Left cardiac atrium (tissue), 4 donors: ENCODE measurements at regions not wholly inside any gene's neighbourhood (a gene's known extent, or its start where the extent isn't known, plus 50 kb on each side); places are given as distances from the start of the nearest gene placed in this dataset.
"Not testable (repeated sequence)": the region's sequence is repeated elsewhere in the genome, so short reads cannot be mapped to it uniquely, and the experiment has no call there.

Experiments used
- ATAC-seq, 2 donors: fragments of 200-7000 bp; cut with Tn5 transposase; one replicate each; pipeline ENCODE4 v1.9.1; 2020; ENCODE audit warnings: mild to moderate bottlenecking in 2 of 2, moderate library complexity in 2 of 2
- DNase-seq: peaks from one replicate; pipeline ENCODE4 v3.0.0-alpha.2; 2020
- intact Hi-C, 2 donors: fragments of 100-400 bp; cut with DNase I; formaldehyde crosslinking; loops; one replicate each; pipeline versions ENCODE4 v1.14.1 to v1.15.1; 2022 to 2023
- donor health status: DM: no; HTN: yes; CAD: no.
- donor health status: DM: no; HTN: yes; CAD: no; lungs with severe emphysema.
- donor health status: DM: yes; HTN: yes; CAD: no.
- donor health status: Dilated cardiomyopathy.

DNA sequence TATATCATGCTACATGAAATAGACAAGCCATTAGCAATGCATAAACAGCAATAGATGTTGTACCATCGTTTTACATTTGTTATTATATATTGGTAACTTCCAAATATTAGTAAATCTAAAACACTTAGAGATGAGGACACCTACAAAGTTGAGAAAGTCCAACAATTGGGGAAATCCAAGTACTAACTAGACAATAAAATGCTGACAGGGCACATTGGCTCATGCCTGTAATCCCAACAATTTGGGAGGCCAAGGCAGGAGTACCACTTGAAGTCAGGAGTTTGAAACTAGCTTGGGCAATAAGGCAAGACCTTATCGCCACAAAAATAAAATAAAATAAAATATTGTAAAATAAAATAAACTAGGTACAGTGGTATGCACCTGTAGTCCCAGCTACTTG, 1023.1 kb downstream of the SUCLG1 start:
- ATAC-seq (no peak), DNase-seq (no peak)
- intact Hi-C loops = no loop called here

DNA sequence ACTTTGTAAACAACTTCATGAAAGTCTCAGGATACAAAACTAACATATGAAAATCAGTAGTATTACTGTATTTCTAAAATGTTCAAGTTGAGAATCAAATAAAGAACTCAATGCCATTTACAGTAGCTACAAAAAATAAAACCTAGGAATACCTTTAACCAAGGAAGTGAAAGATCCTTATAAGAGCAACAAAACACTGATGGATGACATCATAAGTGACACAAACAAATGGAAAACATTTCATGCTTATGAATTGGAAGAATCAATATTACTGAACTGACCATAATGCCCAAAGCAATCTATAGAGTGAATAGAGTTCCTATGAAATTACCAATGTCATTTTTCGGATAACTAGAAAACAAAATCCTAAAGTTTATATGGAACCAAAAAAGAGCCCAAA, 1038.1 kb downstream of the SUCLG1 start:
- intact Hi-C loops = no loop called here
- ATAC-seq (no peak), DNase-seq (no peak)

DNA sequence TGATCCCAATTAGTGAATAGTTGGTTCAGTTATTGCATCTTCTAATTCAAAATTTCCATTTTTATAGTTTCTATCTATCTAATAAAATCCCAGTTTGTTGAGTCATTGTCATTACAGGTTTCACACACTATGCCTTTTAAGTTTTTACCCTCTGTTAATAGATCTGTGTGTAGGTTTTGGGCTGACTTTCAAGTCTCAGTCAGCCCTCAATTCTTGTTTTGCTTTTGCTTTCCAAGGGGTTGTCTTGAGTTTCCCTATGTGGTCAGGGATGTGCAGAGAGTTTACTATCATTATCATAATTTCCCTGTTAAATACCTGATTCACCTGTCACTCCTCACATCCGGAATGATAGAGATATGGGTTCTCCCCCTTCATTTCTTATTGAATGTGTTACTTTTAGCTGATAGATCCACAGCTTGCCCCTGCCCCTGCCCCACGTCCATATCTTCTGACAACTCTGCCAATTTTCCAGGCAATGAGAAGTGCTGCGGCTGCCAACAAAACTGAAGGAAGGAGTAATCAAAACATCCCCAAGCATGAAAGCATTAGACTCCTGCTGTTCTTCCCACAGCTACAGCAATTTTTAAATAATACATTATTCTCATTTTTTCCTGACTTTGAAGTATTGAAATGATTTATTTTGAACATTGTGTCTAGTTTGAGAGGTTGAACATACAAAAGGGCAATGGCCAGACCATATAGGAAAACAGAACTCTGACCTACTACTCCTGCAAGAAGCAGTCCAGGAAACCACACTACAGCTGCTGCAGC, 1064.8 kb downstream of the SUCLG1 start:
- DNase-seq (no peak), ATAC-seq (no peak)
- intact Hi-C loops = no loop called here

DNA sequence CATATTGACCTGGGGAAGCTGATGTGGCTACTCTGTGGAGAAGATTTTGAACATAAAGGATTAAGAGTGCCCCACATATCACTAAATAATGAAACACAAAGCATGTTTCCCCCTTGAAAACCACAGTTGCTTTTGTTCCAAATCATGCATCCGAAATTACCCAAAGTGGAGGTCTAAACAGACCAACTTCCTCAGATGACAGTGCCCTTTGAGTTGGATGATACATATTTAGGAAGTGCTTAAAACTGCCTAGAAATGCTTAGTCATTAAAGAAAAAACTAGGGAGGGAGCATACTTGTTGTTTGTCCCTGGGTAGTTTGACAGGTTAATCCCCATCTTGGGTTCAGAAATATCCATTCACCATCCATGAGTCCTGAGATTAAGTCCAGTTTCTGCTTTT, 1070.3 kb downstream of the SUCLG1 start:
- ATAC-seq = no peak

DNA sequence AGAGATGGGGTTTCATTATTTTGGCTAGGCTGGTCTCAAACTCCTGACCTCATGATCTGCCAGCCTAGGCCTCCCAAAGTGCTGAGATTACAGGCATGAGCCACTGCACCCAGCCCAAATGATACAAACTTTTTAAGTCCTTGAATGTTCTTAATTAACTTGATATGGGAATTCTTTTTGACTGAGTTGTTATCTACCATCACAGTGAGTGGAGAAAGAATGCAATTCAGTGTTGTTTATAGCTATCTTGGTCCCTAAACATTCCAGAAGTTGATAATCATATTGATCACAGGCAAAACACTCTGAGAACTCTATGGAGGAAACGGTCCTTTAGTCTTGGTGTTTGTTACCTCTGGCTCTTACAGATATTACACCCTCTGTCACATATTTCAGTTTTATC, 1072.5 kb downstream of the SUCLG1 start:
- DNase-seq (no peak), ATAC-seq (no peak)
- intact Hi-C loops = no loop called here

More for the DNA sequence above, 1070.3 kb downstream of the SUCLG1 start:
- intact Hi-C loops = no loop called here
- no peak for DNase-seq

DNA sequence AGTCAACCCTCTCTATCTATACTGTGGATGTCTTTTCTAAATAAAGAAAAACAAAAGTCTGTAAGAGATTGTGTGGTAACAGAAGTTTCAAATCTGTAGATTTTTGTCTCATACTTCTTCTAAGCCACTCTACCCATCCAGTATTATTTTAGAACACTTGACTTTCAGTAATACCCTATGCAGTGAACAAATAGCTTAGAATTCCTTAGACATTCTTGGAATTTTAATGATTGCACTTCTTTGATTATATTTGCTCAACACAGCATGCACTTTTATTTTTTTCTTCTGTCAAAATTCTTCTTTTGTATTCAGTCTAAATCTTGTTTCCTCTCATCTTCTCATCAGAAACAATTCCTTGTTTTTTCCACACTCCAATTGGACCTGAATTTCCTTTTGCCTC, 1080.2 kb downstream of the SUCLG1 start:
- no peak for ATAC-seq
- intact Hi-C loops = no loop called here

DNA sequence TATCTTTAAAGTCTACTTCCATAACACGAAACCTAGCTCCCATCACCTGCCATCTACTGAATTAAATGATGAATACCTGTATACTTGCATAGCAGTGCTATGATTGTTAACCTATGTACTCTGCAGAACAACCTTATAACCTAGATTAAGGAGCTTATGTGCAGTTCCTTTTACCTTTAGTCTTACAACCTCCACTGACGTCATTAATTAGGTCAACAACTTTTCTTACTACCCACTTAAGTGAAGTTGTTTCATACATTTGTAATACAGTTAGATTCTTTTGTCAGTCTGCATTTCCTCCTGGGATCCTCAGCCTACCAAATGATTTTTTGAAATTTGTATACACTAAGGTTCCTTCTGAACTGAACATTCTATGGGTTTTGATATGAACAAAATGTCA, 1082.3 kb downstream of the SUCLG1 start:
- intact Hi-C loops = no loop called here
- no peak for DNase-seq
- no peak for ATAC-seq

More for the DNA sequence above, 1080.2 kb downstream of the SUCLG1 start:
- DNase-seq = no peak

DNA sequence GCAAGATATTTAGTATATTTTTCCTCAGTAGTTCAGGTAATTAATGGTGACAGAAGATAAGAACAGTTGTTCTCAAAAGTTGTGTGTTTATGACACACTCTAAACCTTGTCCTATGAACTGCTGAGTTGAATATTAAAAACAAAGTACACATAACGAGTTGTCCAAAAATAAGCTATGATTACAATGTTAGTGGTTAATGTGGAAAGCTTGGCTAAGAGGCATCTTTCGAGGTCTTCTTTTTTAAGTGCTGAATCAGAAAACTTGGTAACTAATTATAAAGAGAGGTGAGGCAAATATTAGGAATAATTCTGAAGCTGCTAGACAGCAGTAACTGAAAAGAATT, 1088.7 kb downstream of the SUCLG1 start:
- DNase-seq (no peak), ATAC-seq (no peak)
- intact Hi-C loops = no loop called here

DNA sequence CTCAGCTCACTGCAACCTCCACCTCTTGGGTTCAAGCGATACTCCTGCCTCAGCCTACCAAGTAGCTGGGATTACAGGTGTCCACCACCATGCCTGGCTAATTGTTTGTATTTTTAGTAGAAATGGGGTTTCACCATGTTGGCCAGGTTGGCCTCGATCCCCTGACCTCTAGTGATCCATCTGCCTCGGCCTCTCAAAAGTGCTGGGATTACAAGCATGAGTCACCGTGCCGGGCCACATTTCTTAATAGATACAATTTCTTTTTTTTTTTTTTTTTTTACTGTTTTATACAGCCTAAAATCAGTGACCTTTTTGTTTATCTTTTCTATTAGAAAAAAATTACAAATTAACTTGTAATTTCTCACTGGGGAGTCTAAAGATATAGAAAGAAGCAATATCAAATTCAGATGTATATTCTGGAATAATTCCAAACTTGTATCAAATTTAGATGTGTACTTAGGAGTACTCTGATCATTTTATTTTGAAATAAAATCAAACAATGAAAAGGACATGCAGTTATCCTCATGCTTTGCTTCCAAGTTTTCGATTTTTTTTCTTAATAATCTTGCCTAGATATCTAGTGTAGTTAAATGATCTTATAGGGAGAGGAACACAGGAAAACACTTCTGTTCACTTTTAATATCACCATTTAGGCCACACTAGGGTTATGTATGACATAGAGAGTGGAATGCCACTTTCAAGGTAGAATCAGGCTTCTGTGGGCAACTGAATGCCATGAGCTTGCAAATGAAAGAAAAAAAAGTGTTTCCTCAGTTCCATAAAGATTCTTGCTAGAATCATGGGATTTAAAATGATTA, 1089.3 kb downstream of the SUCLG1 start:
- ATAC-seq = no peak
- intact Hi-C loops = no loop called here
- no peak for DNase-seq

DNA sequence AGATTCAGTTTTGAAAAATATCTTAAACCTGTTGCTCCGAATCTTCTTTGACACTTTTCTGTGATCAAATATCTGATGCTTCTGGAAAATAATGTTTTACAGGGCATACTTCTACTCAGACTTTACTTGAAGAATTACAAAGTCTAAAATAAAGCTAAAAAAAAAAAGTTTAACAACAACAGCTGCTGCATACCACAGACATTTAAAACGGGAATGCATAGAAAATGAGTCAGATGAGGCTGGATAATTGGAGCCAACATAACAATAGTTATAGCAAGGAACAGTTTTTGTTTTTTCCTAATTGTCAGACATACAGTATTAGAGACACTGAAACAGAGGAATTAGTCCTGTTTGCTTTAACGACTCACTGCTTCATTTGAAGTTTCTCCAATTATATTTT, 1090.2 kb downstream of the SUCLG1 start:
- no peak for ATAC-seq
- intact Hi-C loops = no loop called here
- no peak for DNase-seq

DNA sequence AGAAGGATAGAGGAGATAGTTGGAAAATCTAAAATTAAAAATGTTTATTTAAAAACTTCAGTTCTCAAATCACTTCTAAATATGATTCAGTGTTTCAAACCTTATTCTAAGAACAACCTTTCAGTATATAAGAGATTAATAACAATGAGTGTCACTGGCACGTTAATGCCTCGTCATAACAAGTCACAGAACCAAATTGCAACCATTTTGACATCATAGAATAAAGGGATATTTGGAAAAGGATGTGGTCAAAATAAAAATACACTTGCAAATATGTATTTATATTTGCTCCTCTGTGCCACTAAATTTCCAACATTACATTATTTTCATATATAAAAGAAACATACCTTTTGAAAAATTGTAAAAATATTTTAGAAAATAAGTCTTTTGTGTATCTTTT, 1090.6 kb downstream of the SUCLG1 start:
- DNase-seq (no peak), ATAC-seq (no peak)
- intact Hi-C loops = no loop called here

DNA sequence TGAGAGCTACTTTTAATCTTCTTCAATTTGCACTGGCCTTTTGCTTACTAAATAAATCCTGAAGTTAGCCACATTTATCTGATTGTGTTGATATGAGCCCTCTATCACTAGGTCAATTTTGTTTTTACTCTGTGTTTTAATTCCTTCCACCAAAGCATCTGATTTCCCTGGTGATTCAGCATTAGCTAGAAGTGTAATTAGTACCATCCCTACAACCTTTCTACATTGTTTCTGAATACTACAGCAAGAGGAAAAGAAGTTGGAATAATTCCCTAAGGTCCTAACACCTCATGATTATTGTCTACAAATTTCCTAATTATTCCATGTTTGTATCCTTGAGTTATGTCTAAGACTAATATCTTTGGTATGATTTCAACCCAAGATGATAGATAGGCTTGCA, 1093.6 kb downstream of the SUCLG1 start:
- ATAC-seq = no peak
- no peak for DNase-seq
- intact Hi-C loops = no loop called here

DNA sequence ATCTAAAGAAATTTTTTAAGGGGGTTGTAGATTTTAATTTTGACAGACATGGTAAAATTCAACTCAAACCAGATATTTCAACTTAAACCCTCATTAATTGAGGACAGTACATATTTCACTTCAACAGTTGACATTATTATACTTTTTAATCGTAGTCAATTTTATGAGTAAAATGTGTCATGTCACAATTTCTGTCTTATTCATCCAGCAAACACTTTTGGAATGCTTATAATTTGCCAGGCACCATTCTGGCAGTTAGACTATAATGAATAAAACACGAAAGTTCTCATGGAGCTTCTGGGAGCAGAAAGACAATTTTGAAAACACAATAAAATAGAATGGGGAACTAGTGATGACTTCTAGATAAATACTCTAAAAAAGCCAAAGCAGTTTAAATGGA, 1094.8 kb downstream of the SUCLG1 start:
- intact Hi-C loops = no loop called here
- ATAC-seq = no peak

DNA sequence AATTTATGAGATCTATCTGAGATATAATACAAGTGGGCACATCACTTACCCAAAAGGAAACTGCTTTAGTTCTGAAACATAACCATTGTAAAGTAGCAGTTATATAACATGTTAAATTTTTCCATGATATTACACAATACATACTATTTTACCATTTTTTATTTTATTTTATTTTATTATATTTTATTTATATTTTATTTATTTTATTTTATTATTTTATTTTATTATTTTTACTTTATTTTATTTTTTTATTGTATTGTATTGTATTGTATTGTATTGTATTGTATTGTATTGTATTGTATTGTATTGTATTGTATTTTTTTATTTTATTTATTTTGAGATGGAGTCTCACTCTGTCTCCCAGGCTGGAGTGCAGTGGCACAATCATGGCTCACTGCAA, 1095.9 kb downstream of the SUCLG1 start:
- not testable (repeated sequence) for ATAC-seq

More for the DNA sequence above, 1094.8 kb downstream of the SUCLG1 start:
- DNase-seq = no peak

DNA sequence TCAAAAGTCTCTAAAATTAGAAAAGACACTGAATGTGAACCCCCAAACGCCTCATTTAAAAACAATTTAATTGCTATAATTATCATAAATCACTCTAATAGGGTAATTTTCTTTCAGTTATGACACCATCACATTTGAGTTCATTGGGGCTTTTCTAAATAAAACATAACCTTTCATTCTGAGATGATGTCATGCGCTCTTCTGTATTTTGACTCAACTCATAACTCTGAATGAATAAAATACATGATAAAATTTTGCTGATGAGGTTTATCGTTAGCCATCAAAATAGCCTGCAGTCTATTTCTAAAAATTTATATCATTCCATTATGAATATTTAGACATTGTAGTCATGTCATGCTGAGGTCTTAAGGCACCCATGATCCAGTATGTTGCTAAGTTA, 1099.7 kb downstream of the SUCLG1 start:
- intact Hi-C loops = no loop called here
- no peak for DNase-seq
- no peak for ATAC-seq

More for the DNA sequence above, 1095.9 kb downstream of the SUCLG1 start:
- intact Hi-C loops, DNase-seq: not testable (repeated sequence)

DNA sequence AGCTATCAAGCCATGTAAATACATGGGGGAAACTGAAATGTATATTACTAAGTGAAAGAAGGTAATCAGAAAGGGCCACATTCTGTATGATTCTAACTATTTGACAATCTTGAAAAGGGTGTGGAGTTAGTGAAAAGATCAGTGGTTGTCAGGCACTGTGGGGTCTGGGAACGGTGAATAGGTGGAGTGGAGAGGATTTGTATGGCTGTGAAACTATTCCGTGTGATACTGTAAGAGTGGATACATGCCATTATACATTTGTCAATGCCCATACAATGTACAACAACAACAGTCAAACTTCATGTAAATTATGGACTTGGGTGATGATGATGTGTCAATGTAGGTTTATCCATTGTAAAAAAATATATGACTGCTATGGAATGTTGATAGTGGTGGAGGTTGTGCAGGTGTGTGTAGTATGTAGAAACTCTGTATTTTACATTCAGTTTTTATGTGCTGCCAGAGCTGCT, 1116.2 kb downstream of the SUCLG1 start:
- ATAC-seq = no peak
- intact Hi-C loops = no loop called here
- no peak for DNase-seq

DNA sequence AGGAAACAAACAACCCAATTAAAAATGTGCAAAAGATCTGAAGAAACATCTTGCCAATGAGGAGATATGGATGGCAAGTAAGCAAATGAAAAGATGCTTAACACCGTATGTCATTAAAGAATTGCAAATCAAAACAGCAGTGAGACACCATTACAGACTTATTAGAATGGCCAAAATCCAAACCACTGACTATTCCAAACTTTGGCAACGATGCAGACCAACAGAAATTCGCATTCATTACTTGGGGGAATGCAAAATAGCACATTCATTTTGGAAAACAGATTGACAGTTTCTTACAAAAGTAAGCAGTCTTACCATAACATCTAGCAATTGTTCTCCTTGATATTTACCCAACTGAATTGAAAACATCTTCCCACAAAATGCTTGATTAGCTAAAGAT, 1118.7 kb downstream of the SUCLG1 start:
- ATAC-seq (no peak), DNase-seq (no peak)
- intact Hi-C loops = no loop called here

DNA sequence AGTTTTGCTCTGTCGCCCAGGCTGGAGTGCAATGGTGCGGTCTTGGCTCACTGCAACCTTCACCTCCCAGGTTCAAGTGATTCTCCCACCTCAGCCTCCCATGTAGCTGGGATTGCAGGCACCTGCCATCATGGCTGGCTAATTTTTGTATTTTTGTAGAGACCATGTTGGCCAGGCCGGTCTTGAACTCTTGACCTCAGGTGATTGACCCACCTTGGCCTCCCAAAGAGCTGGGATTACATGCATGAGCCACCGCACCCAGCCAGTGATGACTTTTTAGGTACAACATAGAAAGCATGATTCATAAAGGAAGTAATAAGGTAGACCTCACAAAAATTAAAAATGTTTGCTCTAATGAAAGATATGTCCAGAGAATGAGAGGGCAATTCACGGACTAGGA, 1119.1 kb downstream of the SUCLG1 start:
- DNase-seq, intact Hi-C loops, ATAC-seq: not testable (repeated sequence)

DNA sequence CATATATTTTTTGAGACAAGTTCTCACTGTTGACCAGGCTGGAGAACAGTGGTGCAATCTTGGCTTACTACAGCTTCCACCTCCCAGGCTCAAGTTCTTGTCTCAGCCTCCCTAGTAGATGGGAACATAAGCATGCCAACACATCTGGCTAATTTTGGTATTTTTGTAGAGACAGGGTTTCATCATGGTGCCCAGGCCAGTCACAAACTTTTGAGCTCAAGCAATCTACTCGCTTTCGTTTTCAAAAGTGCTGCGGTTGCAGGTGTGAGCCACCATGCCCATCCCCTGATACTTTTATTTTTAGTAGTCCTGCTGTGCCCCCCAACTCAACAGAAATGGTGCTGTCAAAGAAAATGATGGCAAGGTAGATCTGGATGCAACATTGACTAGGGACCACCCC, 1127.3 kb downstream of the SUCLG1 start:
- no peak for DNase-seq
- ATAC-seq = no peak
- intact Hi-C loops = no loop called here

DNA sequence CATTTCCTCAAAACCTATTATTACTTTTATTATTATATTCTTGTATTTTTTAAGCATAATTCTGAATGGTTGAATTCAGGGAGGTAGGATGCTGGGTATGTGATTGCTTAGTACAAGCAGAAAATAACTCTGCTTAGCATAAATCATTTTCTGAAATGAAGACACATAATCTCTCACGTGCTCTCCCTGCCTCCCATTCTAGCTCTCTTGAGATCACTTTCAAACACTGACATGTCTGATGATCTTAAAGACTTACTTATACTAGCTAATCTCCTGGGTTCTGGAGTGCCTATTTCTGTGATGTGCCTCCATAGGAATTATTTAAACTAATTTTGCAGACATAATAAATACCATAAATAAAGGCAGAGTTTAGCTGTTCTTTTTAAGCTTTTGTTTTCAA, 1136.0 kb downstream of the SUCLG1 start:
- ATAC-seq (no peak), DNase-seq (no peak)
- intact Hi-C loops = no loop called here

DNA sequence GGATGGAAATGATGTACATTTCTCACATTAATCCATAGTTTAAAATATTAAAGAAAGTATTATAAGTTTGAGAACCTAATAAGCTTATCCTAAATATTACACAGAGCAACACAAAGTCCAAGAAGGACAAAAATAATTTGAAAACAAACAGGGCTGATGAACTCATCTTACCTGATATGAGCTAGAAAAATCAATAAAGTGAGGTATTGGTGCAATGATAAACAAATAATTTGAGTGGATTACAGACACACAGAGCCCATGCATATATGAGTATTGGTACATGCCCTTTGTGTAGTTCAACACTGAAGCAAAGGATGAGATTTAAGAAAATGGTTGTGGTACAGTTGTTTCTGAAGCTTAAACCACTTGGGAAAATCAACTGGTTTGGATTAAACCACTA, 1139.0 kb downstream of the SUCLG1 start:
- ATAC-seq = no peak
- no peak for DNase-seq

More for the DNA sequence above, 1139.0 kb downstream of the SUCLG1 start:
- intact Hi-C loops = no loop called here
